GM12878 (cell line): ENCODE measurements at regions not wholly inside any gene's neighbourhood (a gene's known extent, or its start where the extent isn't known, plus 50 kb on each side); places are given as distances from the start of the nearest gene placed in this dataset.

Experiments
- ATAC-seq: fragments of 200-7000 bp; cut with Tn5 transposase; 3 replicates; pipeline ENCODE4 v1.9.1; 2020; ENCODE audit warnings: mild to moderate bottlenecking, moderate library complexity
- BruUV-seq: library from RNA; stranded (reverse); fragments of 400-500 nt; replicated peaks from 2 replicates; lab custom pipeline; 2021; lab: Mats Ljungman, UMichigan
- CTCF ChIA-PET: fragments of 300-600 bp; sonication (Branson Sonifier 250); formaldehyde crosslinking; extraction: SDS; loops from one replicate; lab custom pipeline; 2021; ENCODE audit warnings: inconsistent platforms; lab: Yijun Ruan, JAX
- POLR2A ChIA-PET: fragments of 350-600 bp; formaldehyde crosslinking; extraction: SDS; loops from one replicate; lab custom pipeline; 2021; ENCODE audit warnings: inconsistent platforms; lab: Charles Lee
- RAD21 ChIA-PET: fragments of 300-600 bp; sonication (Branson Sonifier 250); formaldehyde crosslinking; loops from one replicate; lab custom pipeline; 2023; ENCODE audit warnings: antibody characterized with exemption; ENCODE audit not compliant: unreplicated experiment; lab: Charles Lee
- SMC1A ChIA-PET: fragments of 300-600 bp; sonication (Branson Sonifier 250); formaldehyde crosslinking; loops from one replicate; lab custom pipeline; 2023; ENCODE audit not compliant: unreplicated experiment, uncharacterized antibody; lab: Charles Lee
- DNase-seq: peaks from one replicate; pipeline ENCODE4 v3.0.0-alpha.2; 2011; ENCODE audit warnings: low read depth, low spot score
- FAIRE-seq: peaks from 3 replicates; lab custom pipeline; 2011; peaks lifted over from hg19 to GRCh38; lab: Jason Lieb, UNC
- H2AFZ ChIP-seq: 2 replicates; pipeline ENCODE4 v1.6.0; 2011; ENCODE audit warnings: low read depth, low read length, control low read depth; ENCODE audit not compliant: control insufficient read depth
- H3K27ac ChIP-seq: 2 replicates; pipeline ENCODE4 v1.5.1; 2011; ENCODE audit warnings: control low read depth; ENCODE audit not compliant: control insufficient read depth, insufficient read depth
- H3K27me3 ChIP-seq, 2 experiments: replicated peaks in 1 of 2; 2 replicates each; pipeline versions ENCODE4 v1.6.0 to v1.6.1; 2011; ENCODE audit warnings: low read length in 1 of 2; ENCODE audit not compliant: control insufficient read depth in 2 of 2, insufficient read depth in 2 of 2
- H3K36me3 ChIP-seq, 2 experiments: 2 replicates each; pipeline ENCODE4 v1.5.1; 2011; ENCODE audit warnings: low read length in 1 of 2; ENCODE audit not compliant: control insufficient read depth in 2 of 2, insufficient read depth in 2 of 2
- H3K4me1 ChIP-seq: 2 replicates; pipeline ENCODE4 v1.6.1; 2011; ENCODE audit warnings: mild to moderate bottlenecking, low read length, moderate library complexity, mixed read lengths; ENCODE audit not compliant: control insufficient read depth, insufficient read depth
- H3K4me2 ChIP-seq: 2 replicates; pipeline ENCODE4 v1.6.0; 2011; ENCODE audit warnings: control low read depth; ENCODE audit not compliant: control insufficient read depth, insufficient read depth
- H3K4me3 ChIP-seq: fragments of 200-600 bp; sonication (generic); 2 replicates; pipeline ENCODE4 v1.5.1; 2016
- H3K79me2 ChIP-seq: 2 replicates; pipeline ENCODE4 v1.6.0; 2011; ENCODE audit warnings: low read length; ENCODE audit not compliant: control insufficient read depth, insufficient read depth
- H3K9ac ChIP-seq: 2 replicates; pipeline ENCODE4 v1.8.0; 2011; ENCODE audit warnings: low read length, control low read depth, mixed read lengths; ENCODE audit not compliant: control insufficient read depth, insufficient read depth
- H3K9me3 ChIP-seq: replicated peaks from 3 replicates; pipeline ENCODE4 v1.5.1; 2011; ENCODE audit warnings: mild to moderate bottlenecking, low read length; ENCODE audit not compliant: control insufficient read depth, insufficient read depth
- H4K20me1 ChIP-seq: 2 replicates; pipeline ENCODE4 v1.6.0; 2011; ENCODE audit not compliant: control insufficient read depth, insufficient read depth
- BCL11A ChIP-seq: IDR thresholded peaks from 2 replicates; pipeline ENCODE4 v1.6.1; 2011; ENCODE audit warnings: low read depth, low read length
- CEBPB ChIP-seq, 2 experiments: fragments of 150-350 bp in 1 of 2; IDR thresholded peaks; 2 replicates each; pipeline ENCODE4 v1.6.1; 2012 to 2014; ENCODE audit warnings: low read depth in 2 of 2, low read length in 2 of 2, borderline replicate concordance in 1 of 2, inconsistent platforms in 1 of 2
- CHD4 ChIP-seq: fragments of 200-600 bp; sonication (generic); IDR thresholded peaks from 2 replicates; pipeline ENCODE4 v1.6.1; 2016; ENCODE audit warnings: mild to moderate bottlenecking
- DPF2 ChIP-seq: fragments of 450-650 bp; IDR thresholded peaks from 2 replicates; pipeline ENCODE4 v1.6.1; 2017; ENCODE audit warnings: mild to moderate bottlenecking
- EGR1 ChIP-seq, 2 experiments: IDR thresholded peaks; 1 replicate in 1 of 2; 2 replicates in 1 of 2; pipeline ENCODE4 v1.6.1; 2011 to 2012; ENCODE audit warnings: low read depth in 2 of 2, low read length in 2 of 2, borderline replicate concordance in 1 of 2, mild to moderate bottlenecking in 1 of 2, moderate library complexity in 1 of 2
- FOS ChIP-seq: IDR thresholded peaks from 3 replicates; pipeline ENCODE4 v1.6.1; 2011; ENCODE audit warnings: borderline replicate concordance; ENCODE audit not compliant: insufficient read length; ENCODE audit errors: extremely low read depth
- LARP7 ChIP-seq: fragments of 450-650 bp; IDR thresholded peaks from 2 replicates; pipeline ENCODE4 v1.6.1; 2017; ENCODE audit warnings: mild to moderate bottlenecking
- MEF2B ChIP-seq: fragments of 450-650 bp; IDR thresholded peaks from 2 replicates; pipeline ENCODE4 v1.6.1; 2018; ENCODE audit warnings: mild to moderate bottlenecking, moderate library complexity; ENCODE audit not compliant: partially characterized antibody, poor library complexity, severe bottlenecking
- NR2C1 ChIP-seq: fragments of 450-650 bp; IDR thresholded peaks from 2 replicates; pipeline ENCODE4 v1.6.1; 2017; ENCODE audit warnings: antibody characterized with exemption, mild to moderate bottlenecking, moderate library complexity
- SIX5 ChIP-seq: IDR thresholded peaks from 2 replicates; pipeline ENCODE4 v1.6.1; 2011; ENCODE audit warnings: mild to moderate bottlenecking, low read depth, low read length, moderate library complexity; ENCODE audit not compliant: severe bottlenecking
- STAT1 ChIP-seq: fragments of 450-650 bp; conservative IDR thresholded peaks from 2 replicates; pipeline ENCODE4 v1.6.1; 2014; ENCODE audit warnings: antibody characterized with exemption, mild to moderate bottlenecking
- YBX1 ChIP-seq: fragments of 450-650 bp; IDR thresholded peaks from 2 replicates; pipeline ENCODE4 v1.6.1; 2016; ENCODE audit warnings: antibody characterized with exemption
- WGBS: methylation state at CpG from one replicate; pipeline ENCODE4 v1.1.6; 2016; ENCODE audit warnings: low lambda C conversion rate; ENCODE audit not compliant: insufficient replicate concordance, insufficient coverage; ENCODE audit errors: missing lambda C conversion rate; 5-methylcytosine and 5-hydroxymethylcytosine counted together
- in situ Hi-C: fragments of 300-500 bp; cut with MboI; formaldehyde crosslinking; loops from 9 replicates; pipeline ENCODE4 v1.14.3; 2018; ENCODE audit warnings: mixed read lengths
- intact Hi-C: fragments of 100-400 bp; cut with micrococcal nuclease; formaldehyde crosslinking; loops from one replicate; pipeline ENCODE4 v1.14.2; 2022; ENCODE audit not compliant: unreplicated experiment
- TF ChIP-seq, protein P1 (sequence below): IDR thresholded peaks from 2 replicates; pipeline ENCODE4 v1.6.1; 2011; ENCODE audit warnings: low read depth, mild to moderate bottlenecking, low read length, moderate library complexity, borderline replicate concordance; ENCODE audit errors: extremely low read depth
- TF ChIP-seq, protein P2 (sequence below): fragments of 450-650 bp; IDR thresholded peaks from 2 replicates; pipeline ENCODE4 v1.6.1; 2017; ENCODE audit warnings: mild to moderate bottlenecking, moderate library complexity
- TF ChIP-seq, protein P3 (sequence below): IDR thresholded peaks from 2 replicates; pipeline ENCODE4 v1.6.1; 2011; ENCODE audit warnings: mild to moderate bottlenecking, low read depth, low read length, moderate library complexity; ENCODE audit not compliant: insufficient replicate concordance
- TF ChIP-seq, protein P4 (sequence below): IDR thresholded peaks from 2 replicates; pipeline ENCODE4 v1.6.1; 2012; ENCODE audit warnings: low read depth, low read length, improper control_type of control experiment

DNA sequence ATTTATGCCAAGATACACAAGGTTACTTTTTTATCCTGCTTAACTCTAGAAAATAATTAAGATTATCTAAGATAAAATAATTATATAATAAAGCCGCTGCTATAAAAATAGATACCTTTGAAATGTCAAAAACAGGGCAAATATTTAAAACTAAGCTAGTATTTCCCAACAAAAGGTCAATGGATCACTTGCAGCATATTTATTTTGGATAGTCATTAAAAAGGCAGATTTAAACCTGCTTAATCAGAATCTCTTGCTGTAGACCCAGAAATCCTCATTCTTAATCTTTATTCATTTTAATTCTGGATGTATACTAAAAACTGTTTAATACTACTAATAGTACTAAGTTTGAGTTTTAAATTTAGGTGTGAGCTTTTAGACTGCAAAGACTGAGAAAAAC is 139.0 kb upstream of the CWC22 start:
- no peak for DNase-seq
- Histone ChIP-seq H3K9me3 (no peaks in the 10 kb centered on the region), H4K20me1 (no peaks in the 10 kb centered on the region), H3K4me3 (no peak overlapping the region), H3K4me1 (no peaks in the 10 kb centered on the region), H3K27ac (no peak overlapping the region), H3K27me3 (no peaks in the 10 kb centered on the region), H3K4me2 (no peak overlapping the region), H3K9ac (no peak overlapping the region), H2AFZ (no peak overlapping the region), H3K36me3 (no peaks in the 10 kb centered on the region), H3K79me2 (no peaks in the 10 kb centered on the region)
- intact Hi-C loops (no loop called here), in situ Hi-C loops (no loop called here)
- ChIA-PET RAD21 (no interaction called here), CTCF (no interaction called here), POLR2A (no interaction called here), SMC1A (interaction anchor here (1.5 kb wide), 1 partner anchor 9 kb away, joined by 5 read pairs; no protein-coding TSS in a partner anchor)
- no peak for FAIRE-seq
- no TSS peak for BruUV-seq
- TF ChIP-seq, protein P1, sequence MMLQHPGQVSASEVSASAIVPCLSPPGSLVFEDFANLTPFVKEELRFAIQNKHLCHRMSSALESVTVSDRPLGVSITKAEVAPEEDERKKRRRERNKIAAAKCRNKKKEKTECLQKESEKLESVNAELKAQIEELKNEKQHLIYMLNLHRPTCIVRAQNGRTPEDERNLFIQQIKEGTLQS = no peak
- TF ChIP-seq YBX1 = no peak
- no peak for TF ChIP-seq CHD4
- no peak for TF ChIP-seq MEF2B
- TF ChIP-seq LARP7 = no peak
- TF ChIP-seq CEBPB (IDR thresholded peaks at IDR 0.05; ENCODE audit: borderline replicate concordance in 1 of 2, low read depth in 2 of 2, low read length in 2 of 2) = no peak
- TF ChIP-seq FOS = no peak
- TF ChIP-seq SIX5 = no peak
- no peak for TF ChIP-seq NR2C1
- TF ChIP-seq, protein P2, sequence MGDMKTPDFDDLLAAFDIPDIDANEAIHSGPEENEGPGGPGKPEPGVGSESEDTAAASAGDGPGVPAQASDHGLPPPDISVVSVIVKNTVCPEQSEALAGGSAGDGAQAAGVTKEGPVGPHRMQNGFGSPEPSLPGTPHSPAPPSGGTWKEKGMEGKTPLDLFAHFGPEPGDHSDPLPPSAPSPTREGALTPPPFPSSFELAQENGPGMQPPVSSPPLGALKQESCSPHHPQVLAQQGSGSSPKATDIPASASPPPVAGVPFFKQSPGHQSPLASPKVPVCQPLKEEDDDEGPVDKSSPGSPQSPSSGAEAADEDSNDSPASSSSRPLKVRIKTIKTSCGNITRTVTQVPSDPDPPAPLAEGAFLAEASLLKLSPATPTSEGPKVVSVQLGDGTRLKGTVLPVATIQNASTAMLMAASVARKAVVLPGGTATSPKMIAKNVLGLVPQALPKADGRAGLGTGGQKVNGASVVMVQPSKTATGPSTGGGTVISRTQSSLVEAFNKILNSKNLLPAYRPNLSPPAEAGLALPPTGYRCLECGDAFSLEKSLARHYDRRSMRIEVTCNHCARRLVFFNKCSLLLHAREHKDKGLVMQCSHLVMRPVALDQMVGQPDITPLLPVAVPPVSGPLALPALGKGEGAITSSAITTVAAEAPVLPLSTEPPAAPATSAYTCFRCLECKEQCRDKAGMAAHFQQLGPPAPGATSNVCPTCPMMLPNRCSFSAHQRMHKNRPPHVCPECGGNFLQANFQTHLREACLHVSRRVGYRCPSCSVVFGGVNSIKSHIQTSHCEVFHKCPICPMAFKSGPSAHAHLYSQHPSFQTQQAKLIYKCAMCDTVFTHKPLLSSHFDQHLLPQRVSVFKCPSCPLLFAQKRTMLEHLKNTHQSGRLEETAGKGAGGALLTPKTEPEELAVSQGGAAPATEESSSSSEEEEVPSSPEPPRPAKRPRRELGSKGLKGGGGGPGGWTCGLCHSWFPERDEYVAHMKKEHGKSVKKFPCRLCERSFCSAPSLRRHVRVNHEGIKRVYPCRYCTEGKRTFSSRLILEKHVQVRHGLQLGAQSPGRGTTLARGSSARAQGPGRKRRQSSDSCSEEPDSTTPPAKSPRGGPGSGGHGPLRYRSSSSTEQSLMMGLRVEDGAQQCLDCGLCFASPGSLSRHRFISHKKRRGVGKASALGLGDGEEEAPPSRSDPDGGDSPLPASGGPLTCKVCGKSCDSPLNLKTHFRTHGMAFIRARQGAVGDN = no peak
- no peak for TF ChIP-seq DPF2
- TF ChIP-seq STAT1 = no peak
- TF ChIP-seq, protein P3, sequence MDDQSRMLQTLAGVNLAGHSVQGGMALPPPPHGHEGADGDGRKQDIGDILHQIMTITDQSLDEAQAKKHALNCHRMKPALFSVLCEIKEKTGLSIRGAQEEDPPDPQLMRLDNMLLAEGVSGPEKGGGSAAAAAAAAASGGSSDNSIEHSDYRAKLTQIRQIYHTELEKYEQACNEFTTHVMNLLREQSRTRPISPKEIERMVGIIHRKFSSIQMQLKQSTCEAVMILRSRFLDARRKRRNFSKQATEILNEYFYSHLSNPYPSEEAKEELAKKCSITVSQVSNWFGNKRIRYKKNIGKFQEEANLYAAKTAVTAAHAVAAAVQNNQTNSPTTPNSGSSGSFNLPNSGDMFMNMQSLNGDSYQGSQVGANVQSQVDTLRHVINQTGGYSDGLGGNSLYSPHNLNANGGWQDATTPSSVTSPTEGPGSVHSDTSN = no peak
- no peak for TF ChIP-seq BCL11A
- TF ChIP-seq, protein P4, sequence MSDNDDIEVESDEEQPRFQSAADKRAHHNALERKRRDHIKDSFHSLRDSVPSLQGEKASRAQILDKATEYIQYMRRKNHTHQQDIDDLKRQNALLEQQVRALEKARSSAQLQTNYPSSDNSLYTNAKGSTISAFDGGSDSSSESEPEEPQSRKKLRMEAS = no peak
- TF ChIP-seq EGR1 (IDR thresholded peaks at IDR 0.05; ENCODE audit: borderline replicate concordance in 1 of 2, low read depth in 2 of 2, low read length in 2 of 2) = no peak
- ATAC-seq = no peak
- 0% methylated on average over 1 of the region's 1 CpG for WGBS
